ENCODE measurements at regions not wholly inside any gene's neighbourhood (a gene's known extent, or its start where the extent isn't known, plus 50 kb on each side); places are given as distances from the start of the nearest gene placed in this dataset.
"Not testable (repeated sequence)": the region's sequence is repeated elsewhere in the genome, so short reads cannot be mapped to it uniquely, and the experiment has no call there.

DNA sequence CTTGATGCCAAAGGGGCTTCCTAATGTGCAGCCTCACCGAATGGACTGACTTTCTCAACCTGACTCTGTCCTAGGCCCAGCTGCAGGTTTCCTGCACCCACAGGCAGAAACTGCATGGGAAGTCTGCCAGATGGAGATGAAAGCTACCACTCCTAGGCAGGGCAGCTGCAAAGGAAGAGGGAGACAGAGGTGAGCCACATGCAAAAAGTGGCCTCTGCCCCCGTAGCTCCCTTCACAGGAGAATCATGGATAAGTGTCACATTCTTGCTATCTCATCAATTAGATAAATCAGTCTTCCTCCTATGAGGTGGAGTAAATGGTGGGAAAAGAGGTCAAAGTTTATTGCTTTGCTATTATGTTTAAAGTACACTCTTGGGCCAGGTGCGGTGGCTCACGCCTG is 191.3 kb downstream of the ALDH8A1 start:
- H3K9me3 ChIP-seq (ENCODE audit: control insufficient read depth in 5 of 5, low read length in 5 of 5) = peaks cover 0 to 1% (median 0%) of the 10 kb centered on the region in 5 donors
- no peaks in the 10 kb centered on the region for H3K36me3 ChIP-seq (ENCODE audit: control insufficient read depth in 5 of 5, insufficient read depth in 5 of 5, low read length in 5 of 5)
- H3K4me3 ChIP-seq (ENCODE audit: low read depth in 1 of 5, low read length in 5 of 5) = no peak overlapping the region
- no peaks in the 10 kb centered on the region for H3K4me1 ChIP-seq (ENCODE audit: control insufficient read depth in 5 of 5, insufficient read depth in 5 of 5, low read length in 5 of 5)
- no peaks in the 10 kb centered on the region for H3K27me3 ChIP-seq (ENCODE audit: control insufficient read depth in 5 of 5, insufficient read depth in 4 of 5, low read length in 5 of 5)
- H3K9ac ChIP-seq (ENCODE audit: low read length in 5 of 5) = no peak overlapping the region
- H3K27ac ChIP-seq (ENCODE audit: low read depth, low read length) = no peak overlapping the region

GRCh38 chr6:134757911-134758361 is 192.0 kb downstream of the ALDH8A1 start:
- no peak overlapping the region for H3K9ac ChIP-seq (ENCODE audit: low read length in 5 of 5)
- H3K27ac ChIP-seq (ENCODE audit: low read depth, low read length) = no peak overlapping the region
- H3K4me1 ChIP-seq (ENCODE audit: control insufficient read depth in 5 of 5, insufficient read depth in 5 of 5, low read length in 5 of 5) = no peaks in the 10 kb centered on the region
- no peaks in the 10 kb centered on the region for H3K9me3 ChIP-seq (ENCODE audit: control insufficient read depth in 5 of 5, low read length in 5 of 5)
- no peaks in the 10 kb centered on the region for H3K36me3 ChIP-seq (ENCODE audit: control insufficient read depth in 5 of 5, insufficient read depth in 5 of 5, low read length in 5 of 5)
- H3K27me3 ChIP-seq (ENCODE audit: control insufficient read depth in 5 of 5, insufficient read depth in 4 of 5, low read length in 5 of 5) = no peaks in the 10 kb centered on the region
- H3K4me3 ChIP-seq (ENCODE audit: low read depth in 1 of 5, low read length in 5 of 5) = no peak overlapping the region

GRCh38 chr6:134756374-134757025 is 193.4 kb downstream of the ALDH8A1 start:
- Histone ChIP-seq H3K9ac (ENCODE audit: low read length in 5 of 5) (no peak overlapping the region), H3K36me3 (ENCODE audit: control insufficient read depth in 5 of 5, insufficient read depth in 5 of 5, low read length in 5 of 5) (no peaks in the 10 kb centered on the region), H3K9me3 (ENCODE audit: control insufficient read depth in 5 of 5, low read length in 5 of 5) (no peaks in the 10 kb centered on the region), H3K27ac (ENCODE audit: low read depth, low read length) (no peak overlapping the region), H3K4me3 (ENCODE audit: low read depth in 1 of 5, low read length in 5 of 5) (no peak overlapping the region), H3K4me1 (ENCODE audit: control insufficient read depth in 5 of 5, insufficient read depth in 5 of 5, low read length in 5 of 5) (no peaks in the 10 kb centered on the region), H3K27me3 (ENCODE audit: control insufficient read depth in 5 of 5, insufficient read depth in 4 of 5, low read length in 5 of 5) (no peaks in the 10 kb centered on the region)

DNA sequence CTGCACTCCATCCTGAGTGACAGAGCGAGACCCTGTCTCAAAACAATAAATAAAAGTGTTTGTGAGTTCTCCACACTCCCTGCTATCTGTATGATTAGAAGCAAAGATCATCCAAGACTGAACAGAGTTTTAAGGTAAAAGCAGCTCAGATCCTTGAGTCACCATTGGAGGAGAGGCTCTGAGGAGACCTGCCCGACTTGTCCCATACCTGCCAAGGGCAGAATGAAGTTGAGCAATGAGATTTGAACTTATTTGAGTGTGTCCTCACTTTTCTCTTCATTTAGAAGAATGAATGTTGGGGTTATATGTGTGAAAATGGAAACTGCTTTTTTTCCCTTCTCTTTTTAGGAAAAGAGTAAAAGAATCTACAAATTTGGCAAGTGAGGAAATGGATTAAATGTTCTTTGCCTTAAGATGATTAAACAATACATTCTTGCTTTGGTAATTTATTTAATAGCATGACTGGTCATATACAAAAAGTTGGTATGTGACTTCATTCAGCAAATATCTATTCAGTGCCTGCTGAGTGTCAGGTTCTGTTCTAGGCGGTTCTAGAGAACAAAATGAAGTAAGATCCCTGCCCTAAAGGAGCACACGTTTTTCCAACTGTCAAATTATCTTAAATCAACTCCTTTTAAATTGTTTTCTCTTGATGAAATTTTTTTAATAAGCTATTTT is 195.7 kb downstream of the ALDH8A1 start:
- Histone ChIP-seq H3K27me3 (ENCODE audit: control insufficient read depth in 5 of 5, insufficient read depth in 4 of 5, low read length in 5 of 5) (no peaks in the 10 kb centered on the region), H3K27ac (ENCODE audit: low read depth, low read length) (no peak overlapping the region), H3K4me1 (ENCODE audit: control insufficient read depth in 5 of 5, insufficient read depth in 5 of 5, low read length in 5 of 5) (no peaks in the 10 kb centered on the region), H3K9ac (ENCODE audit: low read length in 5 of 5) (no peak overlapping the region), H3K36me3 (ENCODE audit: control insufficient read depth in 5 of 5, insufficient read depth in 5 of 5, low read length in 5 of 5) (no peaks in the 10 kb centered on the region), H3K9me3 (ENCODE audit: control insufficient read depth in 5 of 5, low read length in 5 of 5) (no peaks in the 10 kb centered on the region), H3K4me3 (ENCODE audit: low read depth in 1 of 5, low read length in 5 of 5) (no peak overlapping the region)

GRCh38 chr6:134753001-134753400 is 196.9 kb downstream of the ALDH8A1 start:
- Histone ChIP-seq H3K4me3 (ENCODE audit: low read depth in 1 of 5, low read length in 5 of 5) (no peak overlapping the region), H3K36me3 (ENCODE audit: control insufficient read depth in 5 of 5, insufficient read depth in 5 of 5, low read length in 5 of 5) (no peaks in the 10 kb centered on the region), H3K4me1 (ENCODE audit: control insufficient read depth in 5 of 5, insufficient read depth in 5 of 5, low read length in 5 of 5) (peaks cover 0 to 3% (median 0%) of the 10 kb centered on the region in 5 donors), H3K27ac (ENCODE audit: low read depth, low read length) (no peak overlapping the region), H3K9me3 (ENCODE audit: control insufficient read depth in 5 of 5, low read length in 5 of 5) (no peaks in the 10 kb centered on the region), H3K9ac (ENCODE audit: low read length in 5 of 5) (no peak overlapping the region), H3K27me3 (ENCODE audit: control insufficient read depth in 5 of 5, insufficient read depth in 4 of 5, low read length in 5 of 5) (no peaks in the 10 kb centered on the region)

GRCh38 chr6:134752445-134752844 is 197.5 kb downstream of the ALDH8A1 start:
- no peaks in the 10 kb centered on the region for H3K36me3 ChIP-seq (ENCODE audit: control insufficient read depth in 5 of 5, insufficient read depth in 5 of 5, low read length in 5 of 5)
- no peak overlapping the region for H3K27ac ChIP-seq (ENCODE audit: low read depth, low read length)
- no peak overlapping the region for H3K4me3 ChIP-seq (ENCODE audit: low read depth in 1 of 5, low read length in 5 of 5)
- peaks cover 0 to 3% (median 0%) of the 10 kb centered on the region in 5 donors for H3K4me1 ChIP-seq (ENCODE audit: control insufficient read depth in 5 of 5, insufficient read depth in 5 of 5, low read length in 5 of 5)
- H3K9ac ChIP-seq (ENCODE audit: low read length in 5 of 5) = no peak overlapping the region
- H3K27me3 ChIP-seq (ENCODE audit: control insufficient read depth in 5 of 5, insufficient read depth in 4 of 5, low read length in 5 of 5) = no peaks in the 10 kb centered on the region
- H3K9me3 ChIP-seq (ENCODE audit: control insufficient read depth in 5 of 5, low read length in 5 of 5) = no peaks in the 10 kb centered on the region

DNA sequence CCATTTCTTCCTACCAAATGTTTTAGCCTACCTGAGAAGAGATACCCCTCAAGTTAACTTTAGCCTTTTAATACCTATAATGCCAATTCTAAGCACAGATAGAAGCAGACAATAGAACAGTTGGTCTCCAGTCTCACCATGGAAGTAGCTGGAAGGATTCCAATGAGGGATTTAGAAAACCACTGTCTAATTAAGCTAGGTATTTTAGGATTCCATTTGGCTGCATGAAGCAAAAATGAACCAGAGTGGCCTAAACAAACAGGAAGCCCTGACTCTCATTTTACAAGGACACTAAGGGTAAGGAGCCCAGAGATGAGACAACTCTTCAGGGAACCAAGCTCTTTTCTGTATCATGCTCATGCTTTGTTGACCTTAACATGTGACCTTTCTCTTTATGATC is 199.2 kb downstream of the ALDH8A1 start:
- no peak overlapping the region for H3K27ac ChIP-seq (ENCODE audit: low read depth, low read length)
- no peaks in the 10 kb centered on the region for H3K36me3 ChIP-seq (ENCODE audit: control insufficient read depth in 5 of 5, insufficient read depth in 5 of 5, low read length in 5 of 5)
- H3K9ac ChIP-seq (ENCODE audit: low read length in 5 of 5) = no peak overlapping the region
- H3K4me1 ChIP-seq (ENCODE audit: control insufficient read depth in 5 of 5, insufficient read depth in 5 of 5, low read length in 5 of 5) = peaks cover 0 to 3% (median 0%) of the 10 kb centered on the region in 5 donors
- H3K9me3 ChIP-seq (ENCODE audit: control insufficient read depth in 5 of 5, low read length in 5 of 5) = no peaks in the 10 kb centered on the region
- no peak overlapping the region for H3K4me3 ChIP-seq (ENCODE audit: low read depth in 1 of 5, low read length in 5 of 5)
- no peaks in the 10 kb centered on the region for H3K27me3 ChIP-seq (ENCODE audit: control insufficient read depth in 5 of 5, insufficient read depth in 4 of 5, low read length in 5 of 5)

GRCh38 chr6:134748484-134748883 is 201.4 kb downstream of the ALDH8A1 start:
- Histone ChIP-seq H3K27me3 (ENCODE audit: control insufficient read depth in 5 of 5, insufficient read depth in 4 of 5, low read length in 5 of 5) (no peaks in the 10 kb centered on the region), H3K9me3 (ENCODE audit: control insufficient read depth in 5 of 5, low read length in 5 of 5) (no peaks in the 10 kb centered on the region), H3K9ac (ENCODE audit: low read length in 5 of 5) (no peak overlapping the region), H3K4me1 (ENCODE audit: control insufficient read depth in 5 of 5, insufficient read depth in 5 of 5, low read length in 5 of 5) (peaks cover 0 to 3% (median 0%) of the 10 kb centered on the region in 5 donors), H3K4me3 (ENCODE audit: low read depth in 1 of 5, low read length in 5 of 5) (no peak overlapping the region), H3K36me3 (ENCODE audit: control insufficient read depth in 5 of 5, insufficient read depth in 5 of 5, low read length in 5 of 5) (no peaks in the 10 kb centered on the region), H3K27ac (ENCODE audit: low read depth, low read length) (no peak overlapping the region)

DNA sequence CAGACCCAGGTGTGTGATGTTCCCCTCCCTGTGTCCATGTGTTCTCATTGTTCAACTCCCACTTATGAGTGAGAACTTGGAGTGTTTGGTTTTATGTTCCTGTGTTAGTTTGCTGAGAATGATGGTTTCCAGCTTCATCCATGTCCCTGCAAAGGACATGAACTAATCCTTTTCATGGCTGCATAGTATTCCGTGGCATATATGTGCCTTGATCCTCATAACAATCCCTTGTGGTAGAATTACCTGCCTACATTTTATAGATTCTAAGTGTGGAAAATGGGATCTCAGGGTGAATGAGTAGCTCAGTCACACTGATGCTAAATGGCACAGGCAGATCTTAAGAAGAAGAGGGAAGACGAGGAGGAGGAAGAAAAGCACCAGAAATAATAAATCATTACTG is 202.7 kb downstream of the ALDH8A1 start:
- H3K4me3 ChIP-seq (ENCODE audit: low read depth in 1 of 5, low read length in 5 of 5); H3K27me3 ChIP-seq (ENCODE audit: control insufficient read depth in 5 of 5, insufficient read depth in 4 of 5, low read length in 5 of 5); H3K9me3 ChIP-seq (ENCODE audit: control insufficient read depth in 5 of 5, low read length in 5 of 5); H3K27ac ChIP-seq (ENCODE audit: low read depth, low read length); H3K9ac ChIP-seq (ENCODE audit: low read length in 5 of 5); H3K4me1 ChIP-seq (ENCODE audit: control insufficient read depth in 5 of 5, insufficient read depth in 5 of 5, low read length in 5 of 5); H3K36me3 ChIP-seq (ENCODE audit: control insufficient read depth in 5 of 5, insufficient read depth in 5 of 5, low read length in 5 of 5): not testable (repeated sequence)

DNA sequence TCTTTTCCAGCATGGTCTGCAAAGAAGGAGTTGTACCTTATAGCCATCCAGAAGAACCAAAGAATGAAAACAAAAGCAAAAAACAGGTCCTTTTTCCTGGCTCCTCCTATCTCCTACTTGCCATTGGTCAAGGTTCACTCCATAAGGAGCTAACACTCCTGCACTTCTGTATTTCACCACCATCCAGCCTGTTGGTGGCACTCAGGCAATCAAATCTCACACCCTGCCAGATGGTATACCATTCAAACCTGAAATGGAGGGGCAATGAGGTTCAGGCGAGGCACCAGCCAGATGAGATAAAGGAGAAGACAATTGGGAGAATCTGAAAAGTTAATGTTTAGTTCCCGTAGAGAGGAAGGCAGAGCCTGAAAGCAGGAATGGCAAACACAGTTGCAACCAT is 203.8 kb downstream of the ALDH8A1 start:
- Histone ChIP-seq H3K4me1 (ENCODE audit: control insufficient read depth in 5 of 5, insufficient read depth in 5 of 5, low read length in 5 of 5) (peaks cover 0 to 3% (median 0%) of the 10 kb centered on the region in 5 donors), H3K36me3 (ENCODE audit: control insufficient read depth in 5 of 5, insufficient read depth in 5 of 5, low read length in 5 of 5) (no peaks in the 10 kb centered on the region), H3K27ac (ENCODE audit: low read depth, low read length) (no peak overlapping the region)

More for the DNA sequence above, 203.8 kb downstream of the ALDH8A1 start:
- H3K9ac ChIP-seq (ENCODE audit: low read length in 5 of 5) = no peak overlapping the region
- H3K9me3 ChIP-seq (ENCODE audit: control insufficient read depth in 5 of 5, low read length in 5 of 5) = no peaks in the 10 kb centered on the region
- no peak overlapping the region for H3K4me3 ChIP-seq (ENCODE audit: low read depth in 1 of 5, low read length in 5 of 5)
- H3K27me3 ChIP-seq (ENCODE audit: control insufficient read depth in 5 of 5, insufficient read depth in 4 of 5, low read length in 5 of 5) = peaks cover 0 to 2% (median 0%) of the 10 kb centered on the region in 5 donors

All from subcutaneous abdominal adipose tissue (tissue), 5 donors.